ELR (cell line): ENCODE measurements at regions not wholly inside any gene's neighbourhood (a gene's known extent, or its start where the extent isn't known, plus 50 kb on each side); places are given as distances from the start of the nearest gene placed in this dataset.
A peak's percentile ranks its signal among the peaks of the same experiment; 100 is the strongest.

Experiments
- DNase-seq: peaks from one replicate; pipeline ENCODE4 v3.0.0-alpha.2; 2015; ENCODE audit warnings: low read depth

- no peak for DNase-seq
These were observed 78.4 kb upstream of the OLFM1 start for GRCh38 chr9:135009051-135009560.

- no peak for DNase-seq
These were observed 77.5 kb upstream of the OLFM1 start for GRCh38 chr9:135009794-135010585.

GRCh38 chr9:135010586-135010860, 76.9 kb upstream of the OLFM1 start:
- no peak for DNase-seq

GRCh38 chr9:135010921-135011320, 76.5 kb upstream of the OLFM1 start:
- DNase-seq, result no peak

- no peak for DNase-seq
These were observed 75.3 kb upstream of the OLFM1 start for GRCh38 chr9:135012166-135012565.

GRCh38 chr9:135014311-135015010, 73.0 kb upstream of the OLFM1 start:
- DNase-seq, result no peak

- no peak for DNase-seq
These were observed 72.4 kb upstream of the OLFM1 start for GRCh38 chr9:135015096-135015495.

- no peak for DNase-seq
These were observed 71.9 kb upstream of the OLFM1 start for GRCh38 chr9:135015565-135015964.

- DNase-seq, result no peak
These were observed 71.3 kb upstream of the OLFM1 start for GRCh38 chr9:135016037-135016640.

GRCh38 chr9:135016876-135017275, 70.6 kb upstream of the OLFM1 start:
- no peak for DNase-seq

- DNase-seq, result no peak
These were observed 69.6 kb upstream of the OLFM1 start for GRCh38 chr9:135017899-135018298.

- no peak for DNase-seq
These were observed 69.1 kb upstream of the OLFM1 start for GRCh38 chr9:135018306-135018915.

- no peak for DNase-seq
These were observed 68.2 kb upstream of the OLFM1 start for GRCh38 chr9:135019224-135019623.

- no peak for DNase-seq
These were observed 66.7 kb upstream of the OLFM1 start for GRCh38 chr9:135020481-135021392.

- DNase-seq, result no peak
These were observed 66.1 kb upstream of the OLFM1 start for GRCh38 chr9:135021393-135021789.

- no peak for DNase-seq
These were observed 65.1 kb upstream of the OLFM1 start for GRCh38 chr9:135022191-135022870.

- peak; percentile 31 for DNase-seq
These were observed 64.2 kb upstream of the OLFM1 start for GRCh38 chr9:135023088-135023785.

- DNase-seq, result no peak
These were observed 63.6 kb upstream of the OLFM1 start for GRCh38 chr9:135023786-135024405.

- DNase-seq, result no peak
These were observed 58.0 kb upstream of the OLFM1 start for GRCh38 chr9:135029463-135029862.
